H1 (cell line): ENCODE measurements at regions not wholly inside any gene's neighbourhood (a gene's known extent, or its start where the extent isn't known, plus 50 kb on each side); places are given as distances from the start of the nearest gene placed in this dataset.

ENCODE experiments used
- CTCF ChIA-PET: fragments of 300-600 bp; sonication (Branson Sonifier 250); formaldehyde crosslinking; loops from one replicate; lab custom pipeline; 2021; ENCODE audit not compliant: partially characterized antibody; lab: Charles Lee
- POLR2A ChIA-PET: fragments of 300-600 bp; sonication (Branson Sonifier 250); formaldehyde crosslinking; loops from one replicate; lab custom pipeline; 2021; ENCODE audit warnings: inconsistent platforms; ENCODE audit not compliant: partially characterized antibody; lab: Charles Lee
- DNase-seq, 2 experiments: peaks; one replicate each; pipeline versions ENCODE4 v3.0.0 to v3.0.0-alpha.2; 2010 to 2022; ENCODE audit warnings: low spot score in 2 of 2, low read depth in 1 of 2, mixed read lengths in 1 of 2
- FAIRE-seq: peaks from 2 replicates; lab custom pipeline; 2011; peaks lifted over from hg19 to GRCh38; lab: Jason Lieb, UNC
- H2AFZ ChIP-seq: 2 replicates; pipeline ENCODE4 v1.8.1; 2012; ENCODE audit warnings: low read length, inconsistent platforms
- H2AK5ac ChIP-seq: 2 replicates; pipeline ENCODE4 v1.6.1; 2013; ENCODE audit warnings: low read depth, low read length
- H2BK120ac ChIP-seq: replicated peaks from 2 replicates; pipeline ENCODE3; 2013; ENCODE audit warnings: low read depth, low read length, inconsistent platforms
- H2BK12ac ChIP-seq: 2 replicates; pipeline ENCODE4 v1.6.1; 2013; ENCODE audit warnings: low read depth, low read length
- H2BK15ac ChIP-seq: 2 replicates; pipeline ENCODE4 v1.6.1; 2013; ENCODE audit warnings: low read length
- H2BK20ac ChIP-seq: 2 replicates; pipeline ENCODE4 v1.6.1; 2013; ENCODE audit warnings: low read length
- H2BK5ac ChIP-seq: 2 replicates; pipeline ENCODE4 v1.6.1; 2013; ENCODE audit warnings: low read depth, low read length
- H3K14ac ChIP-seq: 2 replicates; pipeline ENCODE4 v1.6.1; 2013; ENCODE audit warnings: inconsistent platforms; ENCODE audit not compliant: insufficient read length
- H3K18ac ChIP-seq: 2 replicates; pipeline ENCODE4 v1.6.1; 2013; ENCODE audit warnings: low read length; ENCODE audit errors: extremely low read depth
- H3K23ac ChIP-seq: 2 replicates; pipeline ENCODE4 v1.6.1; 2013; ENCODE audit warnings: inconsistent platforms; ENCODE audit not compliant: insufficient read length
- H3K23me2 ChIP-seq: 2 replicates; pipeline ENCODE4 v1.6.1; 2013; ENCODE audit warnings: low read depth, low read length
- H3K27ac ChIP-seq: 2 replicates; pipeline ENCODE4 v1.6.1; 2011; ENCODE audit warnings: low read depth, low read length, inconsistent platforms
- H3K27me3 ChIP-seq, 4 experiments: replicated peaks in 1 of 4; 1 replicate in 1 of 4; 2 replicates in 3 of 4; pipeline versions ENCODE4 v1.6.1 to v1.8.1; 2011 to 2013; ENCODE audit warnings: low read length in 3 of 4, mild to moderate bottlenecking in 3 of 4, inconsistent platforms in 2 of 4, mixed read lengths in 2 of 4, moderate library complexity in 1 of 4; ENCODE audit not compliant: control insufficient read depth in 3 of 4, insufficient read depth in 3 of 4; ENCODE audit errors: extremely low read depth in 1 of 4
- H3K36me3 ChIP-seq, 4 experiments: 2 replicates each; pipeline versions ENCODE4 v1.6.1 to v1.8.1; 2011 to 2013; ENCODE audit warnings: mild to moderate bottlenecking in 4 of 4, low read length in 3 of 4, moderate library complexity in 2 of 4, control low read depth in 1 of 4, inconsistent platforms in 1 of 4; ENCODE audit not compliant: insufficient read depth in 4 of 4, control insufficient read depth in 2 of 4
- H3K4ac ChIP-seq: replicated peaks from 2 replicates; pipeline ENCODE3; 2013; ENCODE audit warnings: low read length, low read depth, mixed read lengths, inconsistent platforms; ENCODE audit not compliant: insufficient read length
- H3K4me1 ChIP-seq, 4 experiments: replicated peaks in 1 of 4; 1 replicate in 1 of 4; 2 replicates in 3 of 4; pipeline versions ENCODE4 v1.6.1 to v1.8.1; 2011 to 2013; ENCODE audit warnings: low read length in 3 of 4, inconsistent platforms in 2 of 4, mixed read lengths in 1 of 4; ENCODE audit not compliant: insufficient read depth in 4 of 4, control insufficient read depth in 3 of 4
- H3K4me2 ChIP-seq, 2 experiments: 2 replicates each; pipeline versions ENCODE4 v1.6.1 to v1.8.1; 2011 to 2013; ENCODE audit warnings: low read depth in 2 of 2, low read length in 2 of 2, control low read depth in 1 of 2, inconsistent platforms in 1 of 2, mild to moderate bottlenecking in 1 of 2; ENCODE audit not compliant: insufficient read depth in 1 of 2
- H3K4me3 ChIP-seq, 4 experiments: fragments of 200-600, 300-600 bp in 1 of 4; sonication (generic), shearing (Covaris generic), sonication (Bioruptor Twin) in 1 of 4; 2 replicates each; pipeline versions ENCODE4 v1.5.1 to v1.8.1; 2011 to 2016; ENCODE audit warnings: low read length in 4 of 4, low read depth in 3 of 4, control low read depth in 2 of 4, inconsistent platforms in 2 of 4, mild to moderate bottlenecking in 2 of 4, mixed read lengths in 1 of 4, moderate library complexity in 1 of 4; ENCODE audit not compliant: insufficient read depth in 2 of 4; ENCODE audit errors: extremely low read depth in 1 of 4
- H3K56ac ChIP-seq: replicated peaks from 2 replicates; pipeline ENCODE3; 2013; ENCODE audit warnings: low read depth, mild to moderate bottlenecking, mixed read lengths, low read length, inconsistent platforms; ENCODE audit not compliant: insufficient read length
- H3K79me1 ChIP-seq: 2 replicates; pipeline ENCODE4 v1.6.1; 2013; ENCODE audit warnings: low read depth, low read length, control low read depth
- H3K79me2 ChIP-seq, 2 experiments: 2 replicates each; pipeline versions ENCODE4 v1.6.1 to v1.8.1; 2012 to 2013; ENCODE audit warnings: low read length in 2 of 2, mild to moderate bottlenecking in 2 of 2, inconsistent platforms in 1 of 2; ENCODE audit not compliant: insufficient read depth in 2 of 2, control insufficient read depth in 1 of 2
- H3K9ac ChIP-seq, 4 experiments: replicated peaks in 1 of 4; 1 replicate in 1 of 4; 2 replicates in 3 of 4; pipeline versions ENCODE4 v1.6.1 to v1.8.1; 2011 to 2013; ENCODE audit warnings: low read depth in 3 of 4, low read length in 3 of 4, control low read depth in 2 of 4, mild to moderate bottlenecking in 2 of 4, moderate library complexity in 2 of 4, inconsistent platforms in 1 of 4; ENCODE audit errors: extremely low read depth in 1 of 4
- H3K9me3 ChIP-seq, 2 experiments: 2 replicates each; pipeline versions ENCODE4 v1.6.1 to v1.8.1; 2012 to 2013; ENCODE audit warnings: mild to moderate bottlenecking in 2 of 2, moderate library complexity in 2 of 2, control low read depth in 1 of 2, inconsistent platforms in 1 of 2, low read depth in 1 of 2, low read length in 1 of 2, mixed read lengths in 1 of 2; ENCODE audit not compliant: insufficient read depth in 2 of 2
- H4K20me1 ChIP-seq, 2 experiments: replicated peaks in 1 of 2; 2 replicates each; pipeline versions ENCODE3 to v1.8.1; 2011 to 2013; ENCODE audit warnings: inconsistent platforms in 2 of 2, low read length in 2 of 2, mild to moderate bottlenecking in 1 of 2; ENCODE audit not compliant: insufficient read depth in 2 of 2, control insufficient read depth in 1 of 2
- H4K5ac ChIP-seq: 2 replicates; pipeline ENCODE4 v1.6.1; 2013; ENCODE audit warnings: low read length, low read depth, mixed read lengths, inconsistent platforms; ENCODE audit not compliant: insufficient read length
- H4K8ac ChIP-seq: 2 replicates; pipeline ENCODE4 v1.8.0; 2013; ENCODE audit warnings: mild to moderate bottlenecking, moderate library complexity, low read length, inconsistent platforms; ENCODE audit not compliant: insufficient read depth; ENCODE audit errors: extremely low read depth
- H4K91ac ChIP-seq: replicated peaks from 2 replicates; pipeline ENCODE3; 2013; ENCODE audit warnings: low read length, mixed read lengths, inconsistent platforms; ENCODE audit not compliant: insufficient read length
- JUN ChIP-seq: IDR thresholded peaks from 2 replicates; pipeline ENCODE4 v1.6.1; 2011; ENCODE audit warnings: low read depth, mild to moderate bottlenecking, improper control_type of control experiment, low read length
- POLR2AphosphoS5 ChIP-seq: IDR thresholded peaks from 2 replicates; pipeline ENCODE4 v1.6.1; 2011; ENCODE audit warnings: low read depth, low read length
- SIRT6 ChIP-seq: IDR thresholded peaks from one replicate; pipeline ENCODE4 v1.7.1; 2012; ENCODE audit warnings: low read length, inconsistent platforms
- SUZ12 ChIP-seq: fragments of 200-600 bp; sonication (generic); IDR thresholded peaks from 2 replicates; pipeline ENCODE4 v1.6.1; 2012; ENCODE audit warnings: mild to moderate bottlenecking, inconsistent platforms, low read length, moderate library complexity, mixed read lengths
- TBP ChIP-seq: IDR thresholded peaks from 2 replicates; pipeline ENCODE4 v1.6.1; 2011; ENCODE audit warnings: low read depth, low read length, improper control_type of control experiment
- WGBS, 2 experiments: shearing (Covaris generic) in 1 of 2; methylation state at CpG; one replicate each; pipeline versions ENCODE4 v1.1.6 to v1.1.7; 2013 to 2015; ENCODE audit warnings: low lambda C conversion rate in 2 of 2, mixed read lengths in 2 of 2, inconsistent platforms in 1 of 2, low coverage in 1 of 2, missing lambda C conversion rate in 1 of 2; ENCODE audit not compliant: insufficient replicate concordance in 2 of 2, insufficient coverage in 1 of 2, insufficient read length in 1 of 2; ENCODE audit errors: extremely low coverage in 1 of 2, missing lambda C conversion rate in 1 of 2; 5-methylcytosine and 5-hydroxymethylcytosine counted together

DNA sequence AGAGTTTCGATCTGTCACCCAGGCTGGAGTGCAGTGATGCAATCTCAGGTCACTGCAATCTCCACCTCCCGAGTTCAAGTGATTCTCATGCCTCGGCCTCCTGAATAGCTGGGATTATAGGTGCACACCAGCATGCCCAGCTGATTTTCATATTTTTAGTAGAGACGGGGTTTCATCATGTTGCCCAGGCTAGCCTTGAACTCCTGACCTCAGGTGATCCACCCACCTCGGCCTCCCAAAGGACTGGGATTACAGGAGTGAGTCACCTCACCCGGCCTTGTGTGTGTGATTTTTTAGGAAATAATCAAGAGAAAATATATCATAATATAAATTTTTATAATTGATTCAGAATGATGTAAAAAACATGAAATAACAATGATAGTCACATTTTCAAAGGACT, 1231.4 kb downstream of the GALC start:
- Histone ChIP-seq H3K27ac (no peak overlapping the region), H3K36me3 (no peaks in the 10 kb centered on the region), H3K4me3 (no peak overlapping the region), H2BK5ac (no peak overlapping the region), H3K14ac (no peak overlapping the region), H3K27me3 (peaks cover 0 to 1% (median 0%) of the 10 kb centered on the region in 4 experiments; a peak in 1 of 7 replicates), H3K23me2 (no peaks in the 10 kb centered on the region), H2BK120ac (no peak overlapping the region), H4K20me1 (no peaks in the 10 kb centered on the region), H3K9ac (no peak overlapping the region), H3K4me2 (no peak overlapping the region), H2BK15ac (no peak overlapping the region), H3K79me2 (no peaks in the 10 kb centered on the region), H2AK5ac (no peak overlapping the region), H3K23ac (no peak overlapping the region), H2AFZ (no peak overlapping the region), H4K91ac (no peak overlapping the region), H2BK20ac (no peak overlapping the region), H3K9me3 (no peaks in the 10 kb centered on the region), H4K8ac (no peak overlapping the region), H3K79me1 (no peaks in the 10 kb centered on the region), H4K5ac (no peak overlapping the region), H3K4me1 (no peaks in the 10 kb centered on the region), H3K56ac (no peak overlapping the region), H3K4ac (no peak overlapping the region), H3K18ac (no peak overlapping the region), H2BK12ac (no peak overlapping the region)
- DNase-seq (no peak), FAIRE-seq (no peak)
- CTCF ChIA-PET: no interaction called here
- POLR2A ChIA-PET: no interaction called here
- TF ChIP-seq JUN: no peak
- no peak for TF ChIP-seq SIRT6
- TF ChIP-seq POLR2AphosphoS5: no peak
- TF ChIP-seq SUZ12: no peak
- TF ChIP-seq TBP: no peak
- 85% methylated on average over 5 of the region's 6 CpGs; no CpG with 5 or more reads in 1 of the 2 experiments for WGBS, 2 experiments
